Skin of body (tissue), 2 donors: ENCODE measurements at regions not wholly inside any gene's neighbourhood (a gene's known extent, or its start where the extent isn't known, plus 50 kb on each side); places are given as distances from the start of the nearest gene placed in this dataset. TPM values are rescaled to one million over a fixed set of nuclear protein-coding genes. Genes with fewer than 3 reads are reported as not detected.
A peak's percentile ranks its signal among the peaks of the same experiment; 100 is the strongest.

Experiments
- DNase-seq: peaks from one replicate; lab custom pipeline; 2025; lab: John Stamatoyannopoulos, UW
- small RNA-seq: library from RNA; depleted of rRNA; stranded (forward); fragments of <200 nt; gene quantifications from one replicate; pipeline ENCODE3, GENCODE V24; 2014; ENCODE audit warnings: low replicate concordance

GRCh38 chr1:147452809-147453208, 88.5 kb upstream of the BCL9 start:
- no peak for DNase-seq

DNA sequence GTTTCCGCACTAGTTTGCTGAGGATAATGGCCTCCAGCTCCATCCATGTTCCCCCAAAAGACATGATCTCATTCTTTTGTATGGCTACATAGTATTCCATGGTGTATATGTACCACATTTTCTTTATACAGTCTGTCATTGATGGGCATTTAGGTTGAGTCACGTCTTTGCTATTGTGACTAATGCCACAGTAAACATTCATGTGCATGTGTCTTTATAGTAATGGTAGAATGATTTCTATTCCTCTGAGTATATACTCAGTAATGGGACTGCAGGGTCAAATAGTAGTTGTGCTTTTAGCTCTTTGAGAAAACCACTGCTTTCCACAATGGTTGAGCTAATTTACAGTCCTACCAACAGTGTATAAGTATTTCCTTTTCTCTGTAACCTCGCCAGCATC, 78.3 kb upstream of the BCL9 start:
- no peak for DNase-seq

- DNase-seq = no peak
Measured at GRCh38 chr1:147466543-147466942, 74.8 kb upstream of the BCL9 start.

GRCh38 chr1:147470079-147470478, 71.2 kb upstream of the BCL9 start:
- DNase-seq = no peak

DNA sequence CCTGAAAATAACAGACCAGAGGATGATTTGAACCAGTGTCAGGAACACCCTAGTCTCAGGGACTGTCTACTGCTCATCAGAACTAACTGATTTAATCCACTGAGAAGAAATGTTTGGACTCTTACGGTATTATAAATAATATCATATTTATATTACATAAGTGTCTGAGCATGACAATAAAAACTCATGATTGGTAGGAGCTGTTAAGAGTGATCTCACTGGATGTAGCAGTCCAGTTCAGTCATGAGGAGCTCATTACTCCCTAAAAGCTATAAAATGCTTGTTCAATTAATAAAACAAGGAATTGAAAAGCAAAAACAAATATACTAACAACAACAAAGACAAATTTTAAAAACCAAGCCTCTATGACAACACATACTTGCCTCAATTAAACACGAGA, 68.8 kb upstream of the BCL9 start:
- DNase-seq = peak; percentile 17

DNA sequence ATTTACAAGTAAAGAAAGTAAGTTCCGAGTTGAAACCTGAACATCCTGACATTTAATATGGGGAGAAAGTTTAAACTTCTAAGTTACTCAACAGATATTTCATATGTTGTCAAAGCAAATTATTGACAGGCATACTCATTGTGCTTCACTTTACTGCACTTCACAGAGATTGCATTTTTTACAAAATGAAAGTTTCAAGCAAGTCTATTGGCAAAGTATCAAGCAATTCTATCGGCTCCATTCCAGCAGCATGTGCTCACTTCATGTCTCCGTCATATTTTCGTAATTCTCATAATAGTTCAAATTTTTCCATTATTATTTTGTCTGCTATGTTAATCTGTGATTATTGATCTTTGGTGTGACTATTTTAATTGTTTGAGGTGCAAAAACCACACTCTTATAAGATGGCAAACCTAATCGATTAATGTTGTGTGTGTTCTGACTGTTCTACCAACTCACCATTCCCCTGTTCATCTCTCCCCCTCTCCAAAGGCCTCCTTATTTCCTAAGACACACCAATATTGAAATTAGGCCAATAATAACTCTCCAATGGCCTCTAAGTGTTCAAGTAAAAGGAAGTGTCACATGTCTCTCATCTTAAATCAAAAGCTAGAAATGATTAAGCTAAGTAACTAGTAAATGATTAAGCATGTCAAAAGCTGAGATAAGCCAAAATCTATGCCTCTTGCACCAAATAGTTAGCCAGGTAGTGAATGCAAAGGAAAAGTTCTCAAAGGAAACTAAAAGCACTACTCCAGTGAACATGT, 68.2 kb upstream of the BCL9 start:
- DNase-seq = no peak

DNA sequence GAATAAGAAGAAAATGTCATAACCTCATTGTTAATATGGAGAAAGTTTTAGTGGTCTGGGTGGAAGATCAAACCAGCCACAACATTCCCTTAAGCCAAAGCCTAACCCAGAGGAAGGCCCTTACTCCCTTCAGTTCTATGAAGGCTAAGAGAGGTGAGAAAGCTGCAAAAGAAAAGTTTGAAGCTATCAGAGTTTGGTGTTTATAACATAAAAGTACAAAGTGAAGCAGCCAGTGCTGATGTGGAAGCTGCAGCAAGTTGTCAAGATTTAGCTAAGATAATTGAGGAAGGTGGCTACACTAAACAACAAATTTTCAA, 67.6 kb upstream of the BCL9 start:
- DNase-seq = no peak

GRCh38 chr1:147475488-147475887, 65.8 kb upstream of the BCL9 start:
- no peak for DNase-seq

DNA sequence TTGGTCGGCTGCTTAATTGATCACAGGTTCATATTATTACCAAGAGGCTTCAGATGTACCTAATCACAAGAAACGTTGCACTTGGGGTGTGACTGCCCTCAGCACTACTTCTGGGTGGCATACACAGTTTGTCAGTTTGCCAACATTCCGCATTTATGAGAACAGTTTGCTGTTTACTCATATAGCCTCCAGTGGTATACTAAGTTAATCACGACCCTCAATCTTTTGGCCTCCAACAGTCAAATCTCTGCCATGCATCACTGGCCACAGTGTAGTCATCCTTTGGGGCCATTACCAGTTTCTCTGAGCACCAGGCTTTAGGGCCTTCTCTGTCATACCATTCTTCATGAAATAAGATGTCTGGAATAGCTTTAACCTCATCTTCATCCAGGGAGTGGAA, 62.8 kb upstream of the BCL9 start:
- no peak for DNase-seq

DNA sequence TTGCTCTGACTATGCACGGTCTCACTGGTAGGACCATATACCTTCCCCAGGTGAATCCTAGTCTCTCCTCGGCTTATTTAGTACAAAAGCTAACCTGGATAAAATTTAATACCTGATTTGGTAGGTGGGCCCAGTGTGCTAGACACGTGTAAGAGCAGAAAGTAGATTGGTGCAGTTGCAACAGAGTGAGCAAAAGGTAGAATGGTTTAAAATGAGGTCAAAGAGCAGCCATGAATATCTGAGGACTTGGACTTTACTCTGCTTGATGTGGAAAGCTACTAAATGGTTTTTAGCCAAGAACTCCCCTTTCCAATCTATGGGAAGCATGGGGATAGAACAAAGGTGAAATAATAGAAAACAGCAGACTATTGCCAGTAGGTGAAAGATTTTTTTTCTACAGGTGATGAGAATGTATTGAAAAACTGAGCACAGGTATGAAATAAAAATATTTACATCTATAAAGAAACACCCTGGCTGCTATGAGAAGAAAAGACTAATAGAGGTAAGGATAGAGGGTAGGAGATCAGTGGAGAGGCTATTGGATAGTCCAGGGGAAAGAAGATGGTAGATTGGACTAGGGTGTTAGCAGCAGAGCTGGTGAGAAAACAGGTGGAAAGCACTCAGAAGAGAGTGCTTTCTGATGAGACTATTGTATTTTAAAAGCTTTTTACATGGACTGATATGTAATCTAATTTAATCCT, 61.3 kb upstream of the BCL9 start:
- DNase-seq = no peak

DNA sequence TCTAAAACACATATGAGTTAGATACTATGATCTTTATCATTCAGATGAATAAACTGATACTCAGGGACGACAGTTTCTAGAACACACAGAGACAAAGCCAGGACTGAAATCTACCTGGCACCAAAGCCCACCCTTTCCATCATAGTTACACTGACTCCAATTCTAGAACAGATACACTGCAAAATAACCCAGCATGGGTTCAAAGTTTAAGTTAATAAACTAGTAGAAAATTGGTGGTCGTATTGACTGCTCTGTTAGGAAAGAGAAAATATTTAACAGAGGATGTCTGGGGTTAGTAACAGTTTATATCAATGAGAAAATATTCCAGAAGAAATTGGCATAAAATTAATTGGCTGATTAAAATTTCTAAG, 60.8 kb upstream of the BCL9 start:
- DNase-seq = no peak

DNA sequence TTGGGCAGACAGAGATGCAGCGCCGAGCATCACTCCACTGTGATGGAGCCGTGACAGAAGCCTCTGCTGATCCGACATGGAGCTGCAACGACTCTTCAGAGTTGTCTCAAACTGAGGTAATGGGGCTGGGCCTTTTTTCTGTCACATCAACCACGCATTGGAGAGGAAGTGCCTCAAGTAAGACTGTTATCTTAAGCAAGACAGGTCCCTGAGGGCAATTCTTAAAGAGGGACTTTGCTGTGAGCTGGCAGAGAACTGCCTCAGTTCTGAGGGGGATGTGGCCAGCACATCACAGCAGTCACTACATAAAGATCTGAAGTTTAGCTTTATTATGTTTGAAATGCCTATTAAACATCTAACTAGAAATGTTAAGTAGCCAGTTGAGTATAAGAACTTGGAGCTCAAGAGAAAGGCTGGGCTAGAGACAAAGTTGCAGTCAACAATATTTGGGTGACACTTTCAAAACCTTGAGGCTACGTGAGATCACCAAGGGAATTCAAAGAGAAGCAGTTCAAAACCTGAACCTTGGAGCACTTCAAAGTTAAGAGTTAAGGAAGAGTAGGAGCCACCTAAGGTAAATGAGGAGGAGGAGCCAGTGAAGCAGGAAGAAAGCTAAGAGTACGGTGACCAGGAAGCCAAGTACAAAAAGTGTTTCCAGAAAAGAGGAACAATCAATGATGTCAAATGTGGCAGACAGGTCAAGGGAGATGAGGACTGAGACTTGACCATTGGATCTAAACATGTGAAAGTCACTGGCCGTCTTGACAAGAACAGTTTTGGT, 54.2 kb upstream of the BCL9 start:
- no peak for DNase-seq

- DNase-seq = no peak
Measured at GRCh38 chr1:147491098-147491497, 50.2 kb upstream of the BCL9 start.

Small RNA genes in the stretch of these regions (small RNA-seq; reads per million reads assigned to genes)
- not detected for gene RF00019
